Stimulated activated memory B cell treated with anti-CD40 and anti-IgM and Interleukin-4, amounts not matched to agents 10 μg/mL and 1 μg/mL and 100 μg/mL, for 72 hours (primary cell): ENCODE measurements at regions not wholly inside any gene's neighbourhood (a gene's known extent, or its start where the extent isn't known, plus 50 kb on each side); places are given as distances from the start of the nearest gene placed in this dataset.
"Not testable (repeated sequence)": the region's sequence is repeated elsewhere in the genome, so short reads cannot be mapped to it uniquely, and the experiment has no call there.

Source experiments
- ATAC-seq: fragments of 150-1000 bp; cut with Tn5 transposase; 2 replicates; pipeline ENCODE4 v1.10.0; 2021
- H3K27ac Mint-ChIP-seq: one replicate; pipeline ENCODE4 v1.8.0; 2022; ENCODE audit warnings: mild to moderate bottlenecking, mixed read lengths
- H3K27me3 Mint-ChIP-seq: one replicate; pipeline ENCODE4 v1.8.0; 2022; ENCODE audit warnings: mixed read lengths
- H3K36me3 Mint-ChIP-seq: one replicate; pipeline ENCODE4 v1.8.0; 2022; ENCODE audit warnings: mixed read lengths
- H3K4me1 Mint-ChIP-seq: one replicate; pipeline ENCODE4 v1.8.0; 2022; ENCODE audit warnings: mixed read lengths
- H3K4me3 Mint-ChIP-seq: one replicate; pipeline ENCODE4 v1.8.0; 2022; ENCODE audit warnings: mild to moderate bottlenecking, moderate library complexity, mixed read lengths
- H3K9me3 Mint-ChIP-seq: one replicate; pipeline ENCODE4 v1.8.0; 2022; ENCODE audit warnings: mixed read lengths

GRCh38 chrX:45818913-45819312 is 618.2 kb upstream of the DIPK2B start:
- H3K9me3 Mint-ChIP-seq = no peaks in the 10 kb centered on the region
- no peaks in the 10 kb centered on the region for H3K27me3 Mint-ChIP-seq
- ATAC-seq = no peak
- no peaks in the 10 kb centered on the region for H3K4me1 Mint-ChIP-seq
- no peaks in the 10 kb centered on the region for H3K36me3 Mint-ChIP-seq
- H3K4me3 Mint-ChIP-seq = no peak overlapping the region
- H3K27ac Mint-ChIP-seq = no peak overlapping the region

GRCh38 chrX:45815441-45815840 is 614.8 kb upstream of the DIPK2B start:
- no peak overlapping the region for H3K27ac Mint-ChIP-seq
- H3K27me3 Mint-ChIP-seq = no peaks in the 10 kb centered on the region
- H3K36me3 Mint-ChIP-seq = no peaks in the 10 kb centered on the region
- no peaks in the 10 kb centered on the region for H3K9me3 Mint-ChIP-seq
- H3K4me1 Mint-ChIP-seq = peaks cover 6% of the 10 kb centered on the region
- no peak for ATAC-seq
- H3K4me3 Mint-ChIP-seq = no peak overlapping the region

GRCh38 chrX:45811326-45811725 is 610.6 kb upstream of the DIPK2B start:
- Mint-ChIP-seq H3K9me3 (no peaks in the 10 kb centered on the region), H3K4me1 (peaks cover 6% of the 10 kb centered on the region), H3K27ac (no peak overlapping the region), H3K4me3 (no peak overlapping the region), H3K27me3 (no peaks in the 10 kb centered on the region), H3K36me3 (no peaks in the 10 kb centered on the region)
- ATAC-seq = no peak

GRCh38 chrX:45807572-45808425 is 607.1 kb upstream of the DIPK2B start:
- Mint-ChIP-seq H3K27ac (no peak overlapping the region), H3K27me3 (no peaks in the 10 kb centered on the region), H3K9me3 (no peaks in the 10 kb centered on the region), H3K4me3 (no peak overlapping the region), H3K4me1 (peaks cover 15% of the 10 kb centered on the region), H3K36me3 (no peaks in the 10 kb centered on the region)
- ATAC-seq = no peak

GRCh38 chrX:45806410-45807121 is 605.9 kb upstream of the DIPK2B start:
- Mint-ChIP-seq H3K4me3 (peak overlapping the region; percentile 64), H3K27me3 (no peaks in the 10 kb centered on the region), H3K9me3 (no peaks in the 10 kb centered on the region), H3K4me1 (peaks cover 15% of the 10 kb centered on the region), H3K27ac (peak overlapping the region; percentile 70), H3K36me3 (no peaks in the 10 kb centered on the region)
- ATAC-seq = peak; percentile 74

- no peak overlapping the region for H3K27ac Mint-ChIP-seq
- peaks cover 10% of the 10 kb centered on the region for H3K4me1 Mint-ChIP-seq
- no peak overlapping the region for H3K4me3 Mint-ChIP-seq
- H3K9me3 Mint-ChIP-seq = no peaks in the 10 kb centered on the region
- H3K27me3 Mint-ChIP-seq = no peaks in the 10 kb centered on the region
- ATAC-seq = no peak
- no peaks in the 10 kb centered on the region for H3K36me3 Mint-ChIP-seq
Measured at GRCh38 chrX:45804276-45804675, 603.6 kb upstream of the DIPK2B start.

- Mint-ChIP-seq H3K9me3 (no peaks in the 10 kb centered on the region), H3K27me3 (no peaks in the 10 kb centered on the region), H3K4me3 (no peak overlapping the region), H3K36me3 (no peaks in the 10 kb centered on the region), H3K27ac (no peak overlapping the region), H3K4me1 (peaks cover 10% of the 10 kb centered on the region)
- no peak for ATAC-seq
Measured at GRCh38 chrX:45803383-45803921, 602.8 kb upstream of the DIPK2B start.

- Mint-ChIP-seq H3K36me3 (no peaks in the 10 kb centered on the region), H3K4me3 (no peak overlapping the region), H3K27ac (no peak overlapping the region)
Measured at GRCh38 chrX:45801554-45801953, 600.9 kb upstream of the DIPK2B start.

GRCh38 chrX:45800746-45801453 is 600.2 kb upstream of the DIPK2B start:
- not testable (repeated sequence) for H3K27ac Mint-ChIP-seq

More at GRCh38 chrX:45801554-45801953, 600.9 kb upstream of the DIPK2B start:
- H3K9me3 Mint-ChIP-seq = no peaks in the 10 kb centered on the region
- H3K4me1 Mint-ChIP-seq = peaks cover 10% of the 10 kb centered on the region
- H3K27me3 Mint-ChIP-seq = no peaks in the 10 kb centered on the region
- ATAC-seq = no peak

GRCh38 chrX:45799576-45799975 is 598.9 kb upstream of the DIPK2B start:
- ATAC-seq = no peak
- Mint-ChIP-seq H3K9me3 (no peaks in the 10 kb centered on the region), H3K27ac (no peak overlapping the region), H3K4me1 (peaks cover 9% of the 10 kb centered on the region), H3K27me3 (no peaks in the 10 kb centered on the region), H3K4me3 (no peak overlapping the region), H3K36me3 (no peaks in the 10 kb centered on the region)

More at GRCh38 chrX:45800746-45801453, 600.2 kb upstream of the DIPK2B start:
- H3K27me3 Mint-ChIP-seq, ATAC-seq, H3K9me3 Mint-ChIP-seq, H3K36me3 Mint-ChIP-seq, H3K4me3 Mint-ChIP-seq, H3K4me1 Mint-ChIP-seq: not testable (repeated sequence)

- peaks cover 6% of the 10 kb centered on the region for H3K4me1 Mint-ChIP-seq
Measured at GRCh38 chrX:45795546-45795945, 594.9 kb upstream of the DIPK2B start.

GRCh38 chrX:45794995-45795337 is 594.3 kb upstream of the DIPK2B start:
- no peak overlapping the region for H3K4me3 Mint-ChIP-seq
- no peaks in the 10 kb centered on the region for H3K27me3 Mint-ChIP-seq
- peaks cover 6% of the 10 kb centered on the region for H3K4me1 Mint-ChIP-seq
- no peak overlapping the region for H3K27ac Mint-ChIP-seq
- no peak for ATAC-seq
- H3K36me3 Mint-ChIP-seq = no peaks in the 10 kb centered on the region
- H3K9me3 Mint-ChIP-seq = no peaks in the 10 kb centered on the region

More at GRCh38 chrX:45795546-45795945, 594.9 kb upstream of the DIPK2B start:
- no peak overlapping the region for H3K4me3 Mint-ChIP-seq
- H3K36me3 Mint-ChIP-seq = no peaks in the 10 kb centered on the region
- no peak overlapping the region for H3K27ac Mint-ChIP-seq
- no peaks in the 10 kb centered on the region for H3K9me3 Mint-ChIP-seq
- H3K27me3 Mint-ChIP-seq = no peaks in the 10 kb centered on the region
- no peak for ATAC-seq

GRCh38 chrX:45794323-45794994 is 593.8 kb upstream of the DIPK2B start:
- Mint-ChIP-seq H3K4me3 (no peak overlapping the region), H3K27me3 (no peaks in the 10 kb centered on the region), H3K4me1 (peaks cover 6% of the 10 kb centered on the region), H3K36me3 (no peaks in the 10 kb centered on the region), H3K27ac (no peak overlapping the region), H3K9me3 (no peaks in the 10 kb centered on the region)
- ATAC-seq = no peak

- H3K27me3 Mint-ChIP-seq = no peaks in the 10 kb centered on the region
- H3K36me3 Mint-ChIP-seq = no peaks in the 10 kb centered on the region
- peaks cover 6% of the 10 kb centered on the region for H3K4me1 Mint-ChIP-seq
- no peak for ATAC-seq
- no peaks in the 10 kb centered on the region for H3K9me3 Mint-ChIP-seq
- no peak overlapping the region for H3K4me3 Mint-ChIP-seq
- peak overlapping the region; percentile 53 for H3K27ac Mint-ChIP-seq
Measured at GRCh38 chrX:45788941-45789348, 588.3 kb upstream of the DIPK2B start.

- Mint-ChIP-seq H3K27ac (no peak overlapping the region), H3K9me3 (no peaks in the 10 kb centered on the region), H3K36me3 (no peaks in the 10 kb centered on the region)
Measured at GRCh38 chrX:45788315-45788714, 587.6 kb upstream of the DIPK2B start.

More at GRCh38 chrX:45788315-45788714, 587.6 kb upstream of the DIPK2B start:
- no peak for ATAC-seq
- Mint-ChIP-seq H3K27me3 (no peaks in the 10 kb centered on the region), H3K4me3 (no peak overlapping the region), H3K4me1 (peaks cover 2% of the 10 kb centered on the region)
